Mucosa of stomach (tissue), 1 donor: ENCODE measurements at regions not wholly inside any gene's neighbourhood (a gene's known extent, or its start where the extent isn't known, plus 50 kb on each side); places are given as distances from the start of the nearest gene placed in this dataset.

Experiments used
- H3K27me3 ChIP-seq: one replicate; pipeline ENCODE4 v1.7.0; 2013; ENCODE audit warnings: mild to moderate bottlenecking, low read length; ENCODE audit not compliant: control insufficient read depth, insufficient read depth
- H3K36me3 ChIP-seq: one replicate; pipeline ENCODE4 v1.7.0; 2013; ENCODE audit warnings: low read length; ENCODE audit not compliant: control insufficient read depth, insufficient read depth
- H3K4me1 ChIP-seq: one replicate; pipeline ENCODE4 v1.7.0; 2013; ENCODE audit warnings: mild to moderate bottlenecking, low read length; ENCODE audit not compliant: control insufficient read depth, insufficient read depth
- H3K4me3 ChIP-seq: one replicate; pipeline ENCODE4 v1.7.0; 2013; ENCODE audit warnings: low read length
- H3K9ac ChIP-seq: one replicate; pipeline ENCODE4 v1.7.0; 2013; ENCODE audit warnings: mild to moderate bottlenecking, low read length, moderate library complexity
- H3K9me3 ChIP-seq: one replicate; pipeline ENCODE4 v1.7.0; 2013; ENCODE audit warnings: mild to moderate bottlenecking, low read length, moderate library complexity; ENCODE audit not compliant: control insufficient read depth
- donor health status: Pancreatic carcinoma.

GRCh38 chr2:147759536-147759935 is 85.3 kb upstream of the ACVR2A start:
- Histone ChIP-seq H3K27me3 (no peaks in the 10 kb centered on the region), H3K4me1 (no peaks in the 10 kb centered on the region)

GRCh38 chr2:147758821-147759220 is 86.0 kb upstream of the ACVR2A start:
- no peak overlapping the region for H3K9ac ChIP-seq
- H3K4me1 ChIP-seq = no peaks in the 10 kb centered on the region
- no peaks in the 10 kb centered on the region for H3K9me3 ChIP-seq
- no peaks in the 10 kb centered on the region for H3K36me3 ChIP-seq
- no peak overlapping the region for H3K4me3 ChIP-seq
- no peaks in the 10 kb centered on the region for H3K27me3 ChIP-seq

More at GRCh38 chr2:147759536-147759935, 85.3 kb upstream of the ACVR2A start:
- H3K9me3 ChIP-seq = no peaks in the 10 kb centered on the region
- no peak overlapping the region for H3K4me3 ChIP-seq
- H3K9ac ChIP-seq = no peak overlapping the region
- no peaks in the 10 kb centered on the region for H3K36me3 ChIP-seq

- Histone ChIP-seq H3K4me3 (no peak overlapping the region), H3K27me3 (no peaks in the 10 kb centered on the region), H3K36me3 (no peaks in the 10 kb centered on the region), H3K9me3 (no peaks in the 10 kb centered on the region), H3K4me1 (no peaks in the 10 kb centered on the region), H3K9ac (no peak overlapping the region)
These were observed 88.8 kb upstream of the ACVR2A start for GRCh38 chr2:147756069-147756468.

- Histone ChIP-seq H3K36me3 (no peaks in the 10 kb centered on the region), H3K4me1 (peaks cover 6% of the 10 kb centered on the region), H3K27me3 (no peaks in the 10 kb centered on the region), H3K9me3 (no peaks in the 10 kb centered on the region), H3K9ac (no peak overlapping the region), H3K4me3 (no peak overlapping the region)
These were observed 104.5 kb upstream of the ACVR2A start for GRCh38 chr2:147740211-147740927.

- Histone ChIP-seq H3K36me3 (no peaks in the 10 kb centered on the region), H3K9me3 (no peaks in the 10 kb centered on the region), H3K4me1 (peaks cover 6% of the 10 kb centered on the region), H3K27me3 (no peaks in the 10 kb centered on the region), H3K4me3 (no peak overlapping the region), H3K9ac (no peak overlapping the region)
These were observed 105.3 kb upstream of the ACVR2A start for GRCh38 chr2:147739508-147739907.

GRCh38 chr2:147718831-147719230 is 126.0 kb upstream of the ACVR2A start:
- Histone ChIP-seq H3K9ac (no peak overlapping the region), H3K36me3 (no peaks in the 10 kb centered on the region), H3K27me3 (no peaks in the 10 kb centered on the region), H3K9me3 (no peaks in the 10 kb centered on the region), H3K4me1 (no peaks in the 10 kb centered on the region), H3K4me3 (no peak overlapping the region)

- Histone ChIP-seq H3K9me3 (no peaks in the 10 kb centered on the region), H3K27me3 (no peaks in the 10 kb centered on the region)
These were observed 127.9 kb upstream of the ACVR2A start for GRCh38 chr2:147716906-147717305.

GRCh38 chr2:147715807-147716206 is 129.0 kb upstream of the ACVR2A start:
- Histone ChIP-seq H3K4me3 (no peak overlapping the region), H3K9me3 (no peaks in the 10 kb centered on the region), H3K27me3 (no peaks in the 10 kb centered on the region), H3K36me3 (no peaks in the 10 kb centered on the region), H3K4me1 (no peaks in the 10 kb centered on the region), H3K9ac (no peak overlapping the region)

More at GRCh38 chr2:147716906-147717305, 127.9 kb upstream of the ACVR2A start:
- Histone ChIP-seq H3K4me1 (no peaks in the 10 kb centered on the region), H3K36me3 (no peaks in the 10 kb centered on the region), H3K4me3 (no peak overlapping the region), H3K9ac (no peak overlapping the region)

- Histone ChIP-seq H3K27me3 (no peaks in the 10 kb centered on the region), H3K4me1 (no peaks in the 10 kb centered on the region), H3K9me3 (no peaks in the 10 kb centered on the region), H3K9ac (no peak overlapping the region), H3K36me3 (no peaks in the 10 kb centered on the region), H3K4me3 (no peak overlapping the region)
These were observed 130.2 kb upstream of the ACVR2A start for GRCh38 chr2:147714582-147714981.

GRCh38 chr2:147713349-147713748 is 131.5 kb upstream of the ACVR2A start:
- Histone ChIP-seq H3K4me1 (no peaks in the 10 kb centered on the region), H3K36me3 (no peaks in the 10 kb centered on the region), H3K9ac (no peak overlapping the region), H3K27me3 (no peaks in the 10 kb centered on the region), H3K9me3 (no peaks in the 10 kb centered on the region), H3K4me3 (no peak overlapping the region)

GRCh38 chr2:147712051-147712450 is 132.8 kb upstream of the ACVR2A start:
- H3K4me3 ChIP-seq = no peak overlapping the region
- no peaks in the 10 kb centered on the region for H3K9me3 ChIP-seq
- H3K9ac ChIP-seq = no peak overlapping the region
- no peaks in the 10 kb centered on the region for H3K36me3 ChIP-seq
- H3K4me1 ChIP-seq = no peaks in the 10 kb centered on the region
- H3K27me3 ChIP-seq = no peaks in the 10 kb centered on the region

GRCh38 chr2:147711031-147711430 is 133.8 kb upstream of the ACVR2A start:
- H3K4me3 ChIP-seq = no peak overlapping the region
- H3K9ac ChIP-seq = no peak overlapping the region
- H3K4me1 ChIP-seq = no peaks in the 10 kb centered on the region
- no peaks in the 10 kb centered on the region for H3K9me3 ChIP-seq
- H3K36me3 ChIP-seq = no peaks in the 10 kb centered on the region
- no peaks in the 10 kb centered on the region for H3K27me3 ChIP-seq

- Histone ChIP-seq H3K4me3 (no peak overlapping the region), H3K27me3 (no peaks in the 10 kb centered on the region), H3K36me3 (no peaks in the 10 kb centered on the region), H3K9me3 (no peaks in the 10 kb centered on the region), H3K9ac (no peak overlapping the region), H3K4me1 (no peaks in the 10 kb centered on the region)
These were observed 135.2 kb upstream of the ACVR2A start for GRCh38 chr2:147709655-147710054.
